HFF-Myc (cell line): ENCODE measurements at regions not wholly inside any gene's neighbourhood (a gene's known extent, or its start where the extent isn't known, plus 50 kb on each side); places are given as distances from the start of the nearest gene placed in this dataset.

ENCODE experiments used
- DNase-seq: peaks from one replicate; pipeline ENCODE4 v3.0.0-alpha.2; 2011; ENCODE audit warnings: low read depth; ENCODE audit errors: extremely low read depth
- H3K4me3 ChIP-seq: replicated peaks from 2 replicates; pipeline ENCODE4 v1.5.1; 2011; ENCODE audit warnings: low read depth, mild to moderate bottlenecking, control low read depth, low read length
- TF ChIP-seq, protein P1 (sequence below): IDR thresholded peaks from 2 replicates; pipeline ENCODE4 v1.5.1; 2012; ENCODE audit warnings: mild to moderate bottlenecking, low read depth, low read length, control low read depth; ENCODE audit errors: missing control alignments

DNA sequence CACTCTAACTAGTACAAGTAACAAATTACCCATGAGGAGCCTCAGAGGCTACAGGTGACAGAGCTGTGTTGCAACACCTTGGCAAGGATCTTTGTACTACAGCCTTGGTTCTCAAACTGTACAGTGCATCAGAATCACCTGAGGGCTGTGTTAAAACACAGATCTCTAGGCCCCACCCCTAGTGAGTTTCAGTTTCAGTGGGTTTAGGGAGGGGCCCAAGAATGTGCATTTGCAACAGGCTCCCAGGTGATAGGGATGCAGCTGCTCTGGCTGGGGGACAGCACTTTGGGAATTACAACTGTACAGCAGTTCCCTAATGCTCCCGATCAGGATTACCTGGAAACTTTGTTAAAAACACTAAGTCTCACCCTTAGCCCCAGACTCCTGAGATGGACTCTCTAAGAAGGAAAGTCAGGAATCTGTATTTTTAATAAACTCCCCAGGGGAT, 66.1 kb upstream of the NR2F2 start:
- TF ChIP-seq, protein P1, sequence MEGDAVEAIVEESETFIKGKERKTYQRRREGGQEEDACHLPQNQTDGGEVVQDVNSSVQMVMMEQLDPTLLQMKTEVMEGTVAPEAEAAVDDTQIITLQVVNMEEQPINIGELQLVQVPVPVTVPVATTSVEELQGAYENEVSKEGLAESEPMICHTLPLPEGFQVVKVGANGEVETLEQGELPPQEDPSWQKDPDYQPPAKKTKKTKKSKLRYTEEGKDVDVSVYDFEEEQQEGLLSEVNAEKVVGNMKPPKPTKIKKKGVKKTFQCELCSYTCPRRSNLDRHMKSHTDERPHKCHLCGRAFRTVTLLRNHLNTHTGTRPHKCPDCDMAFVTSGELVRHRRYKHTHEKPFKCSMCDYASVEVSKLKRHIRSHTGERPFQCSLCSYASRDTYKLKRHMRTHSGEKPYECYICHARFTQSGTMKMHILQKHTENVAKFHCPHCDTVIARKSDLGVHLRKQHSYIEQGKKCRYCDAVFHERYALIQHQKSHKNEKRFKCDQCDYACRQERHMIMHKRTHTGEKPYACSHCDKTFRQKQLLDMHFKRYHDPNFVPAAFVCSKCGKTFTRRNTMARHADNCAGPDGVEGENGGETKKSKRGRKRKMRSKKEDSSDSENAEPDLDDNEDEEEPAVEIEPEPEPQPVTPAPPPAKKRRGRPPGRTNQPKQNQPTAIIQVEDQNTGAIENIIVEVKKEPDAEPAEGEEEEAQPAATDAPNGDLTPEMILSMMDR, result no peak
- DNase-seq, result no peak
- no peak overlapping the region for H3K4me3 ChIP-seq

- H3K4me3 ChIP-seq, result no peak overlapping the region
- TF ChIP-seq, protein P1, result no peak
- no peak for DNase-seq
Measured at GRCh38 chr15:96264801-96265515, 65.5 kb upstream of the NR2F2 start.

GRCh38 chr15:96266456-96266855, 64.0 kb upstream of the NR2F2 start:
- no peak overlapping the region for H3K4me3 ChIP-seq
- TF ChIP-seq, protein P1, result no peak
- no peak for DNase-seq

- DNase-seq, result no peak
- TF ChIP-seq, protein P1, result no peak
- H3K4me3 ChIP-seq, result no peak overlapping the region
Measured at GRCh38 chr15:96267463-96267862, 63.0 kb upstream of the NR2F2 start.

DNA sequence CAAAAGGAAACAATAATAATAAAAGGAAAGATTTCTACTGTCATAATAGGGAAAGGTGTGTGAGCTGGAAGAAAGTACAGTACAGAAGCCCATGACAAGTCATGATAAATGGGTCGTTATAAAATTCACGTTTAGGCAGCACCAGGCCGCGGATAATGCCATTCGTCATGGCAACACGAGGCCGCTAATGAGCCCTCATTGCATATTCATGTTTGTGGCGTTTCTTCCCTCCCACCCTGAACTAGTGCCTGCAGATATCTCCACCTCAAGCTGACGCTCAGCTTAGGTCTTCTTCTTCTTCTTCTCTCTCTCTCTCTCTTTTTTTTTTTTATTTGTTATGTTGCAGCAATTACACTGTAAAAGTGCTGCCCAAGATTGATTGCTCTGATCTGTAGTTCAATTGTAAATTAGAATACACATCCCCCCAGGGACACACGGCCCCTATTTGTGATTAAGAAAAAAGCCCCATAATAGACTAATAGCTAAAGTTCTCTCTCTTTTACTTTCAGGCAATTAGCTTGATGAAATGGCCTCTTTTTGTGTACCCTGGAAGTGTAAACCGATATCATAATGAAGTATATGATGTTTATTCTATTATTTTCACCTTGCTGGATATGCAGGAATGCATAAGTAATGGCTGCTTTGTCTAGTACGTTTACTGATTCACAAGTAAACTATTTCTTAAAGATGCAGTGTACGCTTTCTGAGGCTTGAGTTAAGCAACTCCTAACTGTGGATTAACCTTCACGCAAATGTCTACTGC, 61.9 kb upstream of the NR2F2 start:
- no peak overlapping the region for H3K4me3 ChIP-seq
- no peak for DNase-seq
- TF ChIP-seq, protein P1, result no peak

DNA sequence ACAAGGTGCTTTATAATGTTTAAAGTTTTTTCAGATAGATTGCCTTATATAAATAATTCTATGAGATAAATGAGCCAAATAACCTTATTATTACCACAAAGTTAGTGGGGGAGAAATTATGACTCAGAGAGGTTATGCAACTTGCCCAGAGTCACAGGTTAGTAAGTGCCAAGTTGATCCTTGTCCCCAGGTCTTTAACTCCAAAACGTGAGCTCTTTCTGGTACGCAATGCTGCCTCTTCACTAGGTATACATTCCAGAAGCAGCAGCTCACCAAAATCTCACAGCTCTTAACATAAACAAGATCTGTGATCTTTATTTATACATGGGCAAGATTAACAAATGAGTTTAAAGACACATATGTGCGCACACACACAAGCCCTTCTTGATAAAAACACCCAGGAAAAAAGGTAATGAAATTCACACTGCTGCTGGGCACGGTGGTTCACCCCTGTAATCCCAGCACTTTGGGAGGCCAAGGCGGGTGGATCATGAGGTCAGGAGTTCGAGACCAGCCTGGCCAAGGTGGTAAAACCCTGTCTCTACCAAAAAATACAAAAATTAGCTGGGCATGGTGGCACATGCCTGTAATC, 59.8 kb upstream of the NR2F2 start:
- TF ChIP-seq, protein P1, result no peak
- DNase-seq, result no peak
- no peak overlapping the region for H3K4me3 ChIP-seq
